Ovary (tissue), 3 donors: ENCODE measurements at regions not wholly inside any gene's neighbourhood (a gene's known extent, or its start where the extent isn't known, plus 50 kb on each side); places are given as distances from the start of the nearest gene placed in this dataset.

Source experiments
- CTCF ChIP-seq, 3 donors: fragments of 450-650 bp in 2 of 3; fragments of 200-600 bp in 1 of 3; IDR thresholded peaks; one replicate each; pipeline versions ENCODE4 v1.5.1 to v1.8.0; 2016 to 2022; ENCODE audit warnings: antibody characterized with exemption in 3 of 3, mild to moderate bottlenecking in 1 of 3
- EP300 ChIP-seq: sonication (generic); formaldehyde crosslinking; IDR thresholded peaks from one replicate; pipeline ENCODE4 v1.6.1; 2017; ENCODE audit warnings: antibody characterized with exemption
- POLR2A ChIP-seq: fragments of 450-650 bp; IDR thresholded peaks from one replicate; pipeline ENCODE4 v1.6.1; 2017; ENCODE audit warnings: antibody characterized with exemption, mild to moderate bottlenecking, moderate library complexity
- donor health status: DM: no; HTN: no; CAD: no.

DNA sequence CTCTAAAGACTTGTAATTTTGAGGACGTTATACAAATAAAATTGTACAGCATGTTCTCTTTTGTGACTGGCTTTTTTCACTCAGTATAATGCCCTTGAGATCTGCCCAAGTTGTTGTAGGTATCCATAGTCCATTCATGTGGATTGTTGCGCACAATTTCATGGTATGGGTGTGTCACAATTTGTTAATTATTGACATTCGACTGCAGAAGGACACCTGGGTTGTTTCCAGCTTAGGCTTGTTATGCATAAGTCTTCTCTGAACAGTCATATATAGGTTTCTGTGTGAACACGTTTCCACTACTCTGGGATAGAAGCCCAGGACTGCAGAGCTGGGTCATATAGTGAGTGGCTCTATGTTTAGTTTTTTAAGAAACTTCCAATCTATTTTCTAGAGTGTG is 800.8 kb upstream of the SALL3 start:
- TF ChIP-seq CTCF (IDR thresholded peaks at IDR 0.05) (no peak), POLR2A (no peak), EP300 (no peak)
